GM12874 (cell line): ENCODE measurements at regions not wholly inside any gene's neighbourhood (a gene's known extent, or its start where the extent isn't known, plus 50 kb on each side); places are given as distances from the start of the nearest gene placed in this dataset.

Experiments
- TF ChIP-seq, protein P1 (sequence below): IDR thresholded peaks from 2 replicates; pipeline ENCODE4 v1.5.1; 2011; ENCODE audit warnings: low read depth, mild to moderate bottlenecking, control low read depth, low read length, moderate library complexity; ENCODE audit not compliant: insufficient read depth

DNA sequence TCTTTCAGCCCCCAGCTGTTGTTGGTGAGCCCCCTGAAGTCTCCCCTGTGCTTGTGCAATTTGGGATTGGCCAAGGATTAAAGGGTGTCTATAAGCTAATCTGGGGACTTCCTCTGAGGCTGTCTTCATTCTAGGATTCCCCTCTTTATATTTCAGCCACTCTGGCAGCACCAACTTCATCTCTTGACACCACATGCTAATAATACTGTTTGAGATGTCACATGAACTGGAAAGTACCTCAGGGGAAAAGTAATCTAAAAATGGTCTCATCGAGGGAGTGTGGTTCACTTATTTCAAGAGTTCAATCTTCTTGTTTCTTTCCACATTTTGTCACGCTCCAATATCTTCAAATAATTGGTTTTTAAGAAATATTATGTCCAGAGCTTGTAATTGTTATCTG is 279.2 kb upstream of the TMC3 start:
- TF ChIP-seq, protein P1, sequence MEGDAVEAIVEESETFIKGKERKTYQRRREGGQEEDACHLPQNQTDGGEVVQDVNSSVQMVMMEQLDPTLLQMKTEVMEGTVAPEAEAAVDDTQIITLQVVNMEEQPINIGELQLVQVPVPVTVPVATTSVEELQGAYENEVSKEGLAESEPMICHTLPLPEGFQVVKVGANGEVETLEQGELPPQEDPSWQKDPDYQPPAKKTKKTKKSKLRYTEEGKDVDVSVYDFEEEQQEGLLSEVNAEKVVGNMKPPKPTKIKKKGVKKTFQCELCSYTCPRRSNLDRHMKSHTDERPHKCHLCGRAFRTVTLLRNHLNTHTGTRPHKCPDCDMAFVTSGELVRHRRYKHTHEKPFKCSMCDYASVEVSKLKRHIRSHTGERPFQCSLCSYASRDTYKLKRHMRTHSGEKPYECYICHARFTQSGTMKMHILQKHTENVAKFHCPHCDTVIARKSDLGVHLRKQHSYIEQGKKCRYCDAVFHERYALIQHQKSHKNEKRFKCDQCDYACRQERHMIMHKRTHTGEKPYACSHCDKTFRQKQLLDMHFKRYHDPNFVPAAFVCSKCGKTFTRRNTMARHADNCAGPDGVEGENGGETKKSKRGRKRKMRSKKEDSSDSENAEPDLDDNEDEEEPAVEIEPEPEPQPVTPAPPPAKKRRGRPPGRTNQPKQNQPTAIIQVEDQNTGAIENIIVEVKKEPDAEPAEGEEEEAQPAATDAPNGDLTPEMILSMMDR = no peak

- TF ChIP-seq, protein P1 = no peak
Observed at GRCh38 chr15:81645470-81645869, 271.5 kb upstream of the TMC3 start.

GRCh38 chr15:81643771-81644170 is 269.8 kb upstream of the TMC3 start:
- TF ChIP-seq, protein P1 = no peak

GRCh38 chr15:81642451-81642990 is 268.5 kb upstream of the TMC3 start:
- TF ChIP-seq, protein P1 = no peak

GRCh38 chr15:81633889-81634288 is 259.9 kb upstream of the TMC3 start:
- TF ChIP-seq, protein P1 = no peak

DNA sequence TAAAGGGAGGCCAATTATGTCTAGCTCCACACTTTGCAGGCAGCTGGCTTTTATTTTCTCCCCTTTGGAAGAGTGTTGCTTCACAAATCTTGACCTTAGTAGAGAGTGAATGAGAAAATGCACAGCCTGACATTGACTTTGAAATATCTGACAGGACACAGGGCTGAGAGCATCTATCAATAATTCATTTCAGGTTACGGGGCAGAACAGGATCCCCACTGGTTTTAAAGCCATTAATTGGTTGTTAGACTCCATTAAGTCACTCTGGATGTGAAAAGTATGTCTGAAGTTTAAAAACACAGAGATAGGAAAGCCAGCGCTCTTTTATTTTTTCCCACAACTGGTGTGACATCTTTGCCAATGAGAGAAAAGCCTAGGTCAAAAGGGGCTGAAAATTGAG is 251.9 kb upstream of the TMC3 start:
- TF ChIP-seq, protein P1 = no peak

GRCh38 chr15:81619002-81619401 is 245.0 kb upstream of the TMC3 start:
- TF ChIP-seq, protein P1 = no peak
